Stimulated activated CD4-positive, alpha-beta T cell treated with anti-CD3 and anti-CD28 coated beads, Interleukin-1b, Interleukin-23, amount 100 ng/mL, for 48 hours (primary cell): ENCODE measurements at regions not wholly inside any gene's neighbourhood (a gene's known extent, or its start where the extent isn't known, plus 50 kb on each side); places are given as distances from the start of the nearest gene placed in this dataset.
"Not testable (repeated sequence)": the region's sequence is repeated elsewhere in the genome, so short reads cannot be mapped to it uniquely, and the experiment has no call there.

Source experiments
- DNase-seq: peaks from one replicate; pipeline ENCODE4 v3.0.0-alpha.2; 2020

DNA sequence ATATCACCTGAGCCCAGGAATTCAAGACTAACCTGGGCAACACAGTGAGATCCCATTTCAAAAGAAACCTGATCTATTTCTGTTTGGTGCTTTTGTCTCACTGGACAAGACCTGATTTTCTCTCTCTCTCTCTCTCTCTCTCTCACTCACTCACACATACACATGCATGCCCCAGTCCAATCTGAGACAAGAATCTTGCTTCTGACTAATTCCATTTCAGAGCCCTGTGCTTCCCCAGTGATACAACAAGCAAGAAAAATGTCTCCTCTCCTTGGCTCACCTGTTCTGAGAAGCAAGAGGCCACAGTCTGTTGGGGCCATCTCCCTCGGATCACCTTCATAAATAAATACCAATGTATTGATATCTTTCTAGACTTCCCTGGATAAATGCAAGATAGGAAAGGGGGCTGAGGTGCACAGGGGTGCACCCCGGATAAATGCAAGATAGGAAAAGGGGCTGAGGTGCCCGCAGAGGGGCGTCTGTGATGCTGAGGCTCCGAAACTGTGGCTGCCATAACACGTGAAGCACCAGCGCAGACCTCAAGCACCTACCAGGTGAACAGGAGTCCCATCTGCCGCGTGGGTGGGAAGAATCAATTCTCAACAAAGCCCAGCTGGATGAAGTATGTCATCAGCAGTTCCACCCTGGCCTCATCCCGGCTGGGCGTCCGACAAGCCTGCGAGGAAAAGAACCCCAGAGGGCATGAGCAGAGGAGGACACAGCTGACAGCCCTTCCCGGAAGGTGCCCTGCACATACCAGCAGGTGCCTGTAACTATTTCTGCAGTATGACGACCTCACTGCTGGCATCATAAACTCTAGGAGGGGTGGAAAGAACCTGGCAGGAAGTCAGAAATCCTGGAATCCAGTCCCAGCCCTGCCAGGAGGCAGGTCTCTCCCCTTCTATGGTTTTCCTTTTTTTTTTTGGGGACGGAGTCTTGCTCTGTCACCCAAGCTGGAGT is 280.0 kb downstream of the GOLGA6L6 start:
- not testable (repeated sequence) for DNase-seq

DNA sequence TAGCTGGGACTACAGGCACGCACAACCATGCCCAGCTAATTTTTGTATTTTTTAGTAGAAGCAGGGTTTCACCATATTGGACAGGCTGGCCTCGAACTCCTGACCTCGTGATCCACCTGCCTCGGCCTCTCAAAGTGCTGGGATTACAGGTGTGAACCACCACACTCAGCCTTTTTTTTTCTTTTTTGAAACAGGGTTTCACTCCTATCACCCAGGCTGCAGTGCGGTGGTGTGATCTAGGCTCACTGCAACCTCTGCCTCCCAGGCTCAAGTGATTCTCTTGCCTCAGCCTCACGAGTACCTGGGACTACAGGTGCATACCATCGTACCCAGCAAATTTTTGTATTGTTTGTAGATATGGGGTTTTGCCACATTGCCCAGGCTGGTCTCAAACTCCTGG is 280.9 kb downstream of the GOLGA6L6 start:
- DNase-seq, result not testable (repeated sequence)

DNA sequence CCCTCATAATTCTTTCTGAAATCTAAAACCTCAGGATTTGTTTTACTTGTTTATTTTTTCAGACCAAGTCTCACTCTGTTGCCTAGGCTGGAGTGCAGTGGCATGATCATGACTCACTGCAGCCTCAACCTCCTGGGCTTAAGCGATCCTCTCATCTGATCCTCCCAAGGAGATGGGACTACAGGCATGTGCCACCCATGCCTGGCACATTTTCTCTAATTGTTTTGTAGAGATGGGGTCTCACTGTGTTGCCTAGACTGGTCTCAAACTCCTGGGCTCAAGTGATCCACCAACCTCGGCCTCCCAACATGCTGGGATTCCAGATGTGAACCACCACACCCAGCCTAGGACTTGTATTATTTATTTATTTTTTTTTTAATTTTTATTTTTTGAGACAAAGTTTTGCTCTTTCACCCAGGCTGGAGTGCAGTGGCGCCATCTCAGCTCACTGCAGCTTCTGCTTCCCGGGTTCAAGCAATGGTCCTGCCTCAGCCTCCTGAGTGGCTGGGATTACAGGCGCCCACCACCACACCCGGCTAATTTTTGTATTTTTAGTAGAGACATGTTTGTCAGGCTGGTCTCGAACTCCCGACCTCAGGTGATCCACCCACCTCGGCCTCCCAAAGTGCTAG is 281.9 kb downstream of the GOLGA6L6 start:
- not testable (repeated sequence) for DNase-seq

GRCh38 chr15:20256394-20256793 is 285.2 kb downstream of the GOLGA6L6 start:
- DNase-seq, result not testable (repeated sequence)

- DNase-seq, result not testable (repeated sequence)
Observed at GRCh38 chr15:20255641-20256040, 286.0 kb downstream of the GOLGA6L6 start.

GRCh38 chr15:20253047-20253615 is 288.5 kb downstream of the GOLGA6L6 start:
- DNase-seq, result not testable (repeated sequence)

DNA sequence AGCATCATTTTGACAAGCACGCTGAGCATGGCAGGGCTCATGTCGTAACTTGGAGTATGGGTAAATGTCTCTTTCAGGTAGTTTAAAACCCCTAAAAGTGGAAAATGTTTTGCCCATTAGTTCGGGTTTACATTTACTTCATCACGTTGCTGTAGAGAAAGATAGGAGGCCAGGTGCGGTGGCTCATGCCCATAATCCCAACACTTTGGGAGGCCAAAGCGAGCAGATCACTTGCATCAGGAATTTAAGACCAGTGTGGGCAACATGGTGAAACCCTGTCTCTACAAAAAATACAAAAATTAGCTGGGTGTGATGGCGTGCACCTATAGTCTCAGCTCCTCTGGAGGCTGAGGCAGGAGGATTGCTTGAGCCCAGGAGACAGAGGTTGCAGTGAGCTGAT is 289.6 kb downstream of the GOLGA6L6 start:
- not testable (repeated sequence) for DNase-seq

GRCh38 chr15:20251214-20252005 is 290.2 kb downstream of the GOLGA6L6 start:
- DNase-seq, result not testable (repeated sequence)

- not testable (repeated sequence) for DNase-seq
Observed at GRCh38 chr15:20250206-20250605, 291.4 kb downstream of the GOLGA6L6 start.

DNA sequence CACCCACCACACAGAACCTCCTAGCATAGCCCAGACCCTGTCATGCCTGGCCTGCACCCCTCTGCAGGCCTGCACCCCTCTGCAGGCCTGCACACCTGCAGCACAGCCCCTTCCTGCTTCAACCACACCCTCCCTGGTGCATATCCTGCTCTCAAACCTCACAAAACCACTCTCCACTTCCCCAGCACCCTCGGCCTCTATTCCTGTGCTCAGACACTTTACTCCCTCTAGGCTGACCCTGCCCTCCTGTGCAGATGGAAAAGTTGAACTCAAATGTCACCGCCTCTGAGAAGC is 292.0 kb downstream of the GOLGA6L6 start:
- DNase-seq, result not testable (repeated sequence)

DNA sequence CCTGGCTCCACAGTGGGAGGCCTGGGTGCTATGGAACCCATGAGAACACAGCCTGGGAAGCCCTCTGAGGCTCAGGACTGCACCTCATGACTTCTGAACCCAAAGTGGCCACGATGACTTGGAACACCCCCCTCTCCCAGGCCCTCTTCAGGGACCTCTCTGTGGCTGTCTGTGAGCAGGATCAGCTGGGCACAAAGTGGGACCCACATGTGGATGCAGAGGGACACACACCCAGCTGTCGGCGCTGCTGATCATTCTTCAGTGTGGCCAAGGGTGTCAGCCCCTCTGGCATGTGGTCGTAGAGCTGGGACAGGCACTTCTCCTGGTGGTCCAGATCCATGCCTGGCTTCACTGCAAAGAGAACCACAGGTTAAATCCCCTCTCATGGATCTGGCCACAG is 293.2 kb downstream of the GOLGA6L6 start:
- not testable (repeated sequence) for DNase-seq

GRCh38 chr15:20247137-20247536 is 294.5 kb downstream of the GOLGA6L6 start:
- not testable (repeated sequence) for DNase-seq

GRCh38 chr15:20246624-20247023 is 295.0 kb downstream of the GOLGA6L6 start:
- not testable (repeated sequence) for DNase-seq

GRCh38 chr15:20245856-20246255 is 295.7 kb downstream of the GOLGA6L6 start:
- not testable (repeated sequence) for DNase-seq

GRCh38 chr15:20244792-20245191 is 296.8 kb downstream of the GOLGA6L6 start:
- DNase-seq, result not testable (repeated sequence)

- DNase-seq, result not testable (repeated sequence)
Observed at GRCh38 chr15:20243486-20244240, 297.9 kb downstream of the GOLGA6L6 start.

GRCh38 chr15:20240366-20240917 is 301.2 kb downstream of the GOLGA6L6 start:
- not testable (repeated sequence) for DNase-seq

DNA sequence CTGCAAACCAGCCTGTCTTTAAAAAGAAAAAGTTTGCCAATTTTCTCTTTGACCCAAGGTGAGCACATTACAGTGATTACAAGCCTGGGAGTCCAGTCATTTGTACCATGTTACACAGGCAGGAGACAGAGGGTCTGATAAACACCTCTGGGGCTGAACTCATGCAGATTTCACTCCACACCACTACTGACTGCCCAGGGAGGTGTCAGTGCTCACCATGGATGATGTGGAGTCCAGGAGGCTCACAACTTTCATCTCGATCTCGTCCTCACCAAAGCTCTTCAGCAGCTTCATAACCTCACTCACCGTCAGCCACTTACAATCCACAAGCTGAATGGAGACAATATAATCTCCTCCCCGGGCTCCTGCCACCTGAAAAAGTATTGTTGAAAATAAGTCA is 302.4 kb downstream of the GOLGA6L6 start:
- not testable (repeated sequence) for DNase-seq

DNA sequence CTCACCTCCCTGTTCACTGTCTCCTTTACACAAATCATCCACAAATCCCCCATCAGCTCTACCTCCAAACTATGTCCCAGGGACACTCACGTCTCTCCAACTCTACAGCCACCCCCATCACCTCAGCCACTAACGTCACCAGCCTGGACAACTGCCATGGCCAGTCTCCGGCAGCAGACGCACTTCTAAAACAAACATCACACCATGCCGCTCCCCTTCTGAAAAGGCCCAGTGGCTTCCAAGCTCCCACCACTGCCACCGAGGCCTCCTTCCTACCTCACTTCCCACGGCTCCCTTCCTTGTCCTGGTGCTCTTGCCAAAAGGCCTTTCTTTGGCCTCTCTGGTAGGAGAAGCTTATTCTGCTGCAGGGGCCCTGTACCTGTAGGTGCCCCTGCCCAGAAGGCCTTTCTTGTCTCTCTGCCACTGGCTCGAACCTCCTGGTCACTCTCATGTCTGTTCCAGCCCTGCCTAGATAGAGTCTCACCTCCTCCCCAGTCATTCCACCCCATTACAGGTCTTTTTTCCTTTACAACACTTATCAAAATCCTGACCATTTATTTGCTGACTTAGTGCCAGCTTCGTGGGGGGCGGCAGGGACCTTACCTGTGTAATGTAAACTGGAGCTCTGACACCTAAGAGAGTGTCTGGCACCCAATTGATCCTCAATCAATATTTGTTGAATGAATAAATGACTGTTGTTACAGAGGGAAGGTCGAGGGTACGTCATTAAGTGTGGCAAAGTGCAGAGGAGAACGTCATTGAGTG is 304.2 kb downstream of the GOLGA6L6 start:
- DNase-seq, result not testable (repeated sequence)

- not testable (repeated sequence) for DNase-seq
Observed at GRCh38 chr15:20235728-20236127, 305.9 kb downstream of the GOLGA6L6 start.

- not testable (repeated sequence) for DNase-seq
Observed at GRCh38 chr15:20234006-20234540, 307.5 kb downstream of the GOLGA6L6 start.
